Transverse colon (tissue), 4 donors: ENCODE measurements at regions not wholly inside any gene's neighbourhood (a gene's known extent, or its start where the extent isn't known, plus 50 kb on each side); places are given as distances from the start of the nearest gene placed in this dataset.

Experiments
- CTCF ChIP-seq, 5 experiments: fragments of 200-600 bp in 3 of 5; fragments of 450-650 bp in 2 of 5; sonication (generic) in 3 of 5; IDR thresholded peaks; 1 replicate in 2 of 5; 2 replicates in 3 of 5; pipeline ENCODE4 v1.5.1; 2016 to 2017; ENCODE audit warnings: antibody characterized with exemption in 5 of 5, inconsistent platforms in 3 of 5, mild to moderate bottlenecking in 2 of 5, moderate library complexity in 1 of 5
- POLR2A ChIP-seq: fragments of 450-650 bp; IDR thresholded peaks from one replicate; pipeline ENCODE4 v1.6.1; 2016; ENCODE audit warnings: antibody characterized with exemption, mild to moderate bottlenecking, moderate library complexity
- POLR2AphosphoS5 ChIP-seq, 3 donors: sonication (generic); formaldehyde crosslinking; IDR thresholded peaks; one replicate each; pipeline ENCODE4 v1.6.1; 2016; ENCODE audit warnings: antibody characterized with exemption in 3 of 3

GRCh38 chr20:51249215-51249614 is 226.3 kb upstream of the KCNG1 start:
- TF ChIP-seq CTCF (IDR thresholded peaks at IDR 0.05) (no peak), POLR2A (no peak), POLR2AphosphoS5 (IDR thresholded peaks at IDR 0.05) (no peak)
